ENCODE measurements at regions not wholly inside any gene's neighbourhood (a gene's known extent, or its start where the extent isn't known, plus 50 kb on each side); places are given as distances from the start of the nearest gene placed in this dataset.

- DNase-seq (ENCODE audit: low read depth), result peak; percentile 25
Measured at GRCh38 chr3:178434206-178434805, 101.9 kb upstream of the KCNMB2 start.

GRCh38 chr3:178435575-178435974 lies 100.7 kb upstream of the KCNMB2 start:
- DNase-seq (ENCODE audit: low read depth), result no peak

GRCh38 chr3:178436773-178437172 lies 99.5 kb upstream of the KCNMB2 start:
- peak; percentile 46 for DNase-seq (ENCODE audit: low read depth)

- DNase-seq (ENCODE audit: low read depth), result no peak
Measured at GRCh38 chr3:178437236-178437635, 99.0 kb upstream of the KCNMB2 start.

DNA sequence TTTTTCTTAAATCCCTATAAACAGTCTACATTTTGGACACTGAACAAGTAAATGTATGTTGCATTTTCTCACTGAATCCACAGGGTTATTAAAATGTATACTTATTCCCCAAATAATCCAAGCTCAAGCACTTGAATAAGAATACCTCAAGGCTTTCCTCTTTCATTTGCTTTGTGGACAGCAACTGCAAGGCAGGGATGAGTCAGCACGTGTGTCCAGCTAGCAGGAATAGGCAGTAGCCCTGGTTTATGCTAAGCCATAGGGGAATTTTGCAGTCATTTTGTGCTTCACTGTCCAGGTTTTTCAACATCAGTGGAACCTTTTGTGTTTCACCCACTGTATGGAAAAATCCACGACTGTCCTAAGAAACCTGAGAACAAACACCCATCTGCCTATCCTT lies 96.7 kb upstream of the KCNMB2 start:
- peak; percentile 57 for DNase-seq (ENCODE audit: low read depth)

DNA sequence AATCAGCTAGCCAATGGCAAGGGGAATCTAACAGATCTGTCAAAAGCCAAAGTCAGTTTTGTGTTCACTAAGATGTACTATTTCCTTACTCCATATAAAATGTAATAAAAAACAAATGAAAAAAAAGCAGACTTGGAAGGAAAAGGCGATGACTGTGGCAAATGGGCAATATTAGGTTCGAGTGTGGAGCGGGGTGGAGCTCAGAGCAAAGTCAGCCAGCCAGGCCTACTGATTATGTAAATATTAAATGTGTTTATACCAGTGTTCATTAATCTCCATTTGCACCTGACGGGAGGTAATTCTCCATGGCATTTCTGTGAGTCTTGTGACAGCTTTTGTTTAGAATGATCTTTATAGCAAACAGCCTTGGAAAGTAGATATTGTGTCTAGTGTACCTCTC lies 96.2 kb upstream of the KCNMB2 start:
- no peak for DNase-seq (ENCODE audit: low read depth)

DNA sequence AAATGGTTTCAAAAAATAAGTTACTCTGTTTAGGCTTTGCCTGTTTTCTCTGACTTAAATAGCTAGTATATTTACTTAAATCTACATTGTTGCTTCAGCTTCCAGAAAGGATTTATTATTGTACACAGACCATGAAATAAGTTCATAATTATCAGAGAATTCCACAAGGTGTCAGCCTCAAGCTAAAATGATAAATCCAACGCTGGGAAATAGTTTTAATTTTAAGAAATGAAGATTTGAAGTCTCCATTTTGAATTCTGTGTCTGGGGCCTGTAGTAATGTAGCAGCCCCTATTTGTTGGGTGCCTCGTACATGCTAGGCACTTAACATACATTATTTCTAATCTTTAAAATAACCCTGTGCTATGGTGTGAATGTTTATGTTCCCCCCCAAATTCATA lies 92.6 kb upstream of the KCNMB2 start:
- peak; percentile 19 for DNase-seq (ENCODE audit: low read depth)

DNA sequence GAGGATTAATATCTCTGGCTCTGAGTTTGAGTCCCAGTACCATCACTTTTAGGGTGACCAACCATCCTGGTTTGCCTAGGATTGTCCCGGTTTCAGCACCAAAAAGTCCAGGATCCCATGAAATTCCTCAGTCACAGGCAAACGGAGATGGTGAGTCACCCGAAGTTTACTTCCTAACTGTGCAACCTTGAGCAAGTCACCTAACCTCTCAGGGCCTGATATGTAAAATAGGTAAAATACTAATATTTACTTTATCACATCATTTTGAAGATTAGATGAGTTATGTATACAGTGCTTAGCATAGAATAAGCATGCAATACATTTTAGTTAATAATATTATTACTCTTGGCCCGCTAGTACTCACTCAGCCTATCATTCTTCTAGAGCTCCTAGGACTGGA lies 91.1 kb upstream of the KCNMB2 start:
- no peak for DNase-seq (ENCODE audit: low read depth)

DNA sequence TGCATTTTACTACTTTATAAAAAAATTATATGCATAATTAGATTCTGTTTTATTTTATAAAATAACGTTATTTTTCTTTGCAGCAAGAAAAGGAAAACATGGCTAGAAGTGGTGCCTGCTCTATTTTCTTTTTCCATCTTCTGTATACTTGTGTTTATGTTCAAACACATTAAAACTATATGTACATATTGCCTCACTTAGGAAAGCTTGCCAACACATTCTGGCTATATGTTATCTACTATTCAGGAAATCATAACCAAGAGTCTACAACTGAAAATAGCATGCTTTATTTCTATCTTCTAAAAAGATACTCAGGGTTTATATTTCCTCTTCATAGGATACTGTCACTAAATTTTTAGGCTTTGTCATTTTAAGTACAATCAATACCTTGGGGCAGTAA lies 90.2 kb upstream of the KCNMB2 start:
- DNase-seq (ENCODE audit: low read depth), result no peak

- DNase-seq (ENCODE audit: low read depth), result no peak
Measured at GRCh38 chr3:178450476-178450875, 85.8 kb upstream of the KCNMB2 start.

DNA sequence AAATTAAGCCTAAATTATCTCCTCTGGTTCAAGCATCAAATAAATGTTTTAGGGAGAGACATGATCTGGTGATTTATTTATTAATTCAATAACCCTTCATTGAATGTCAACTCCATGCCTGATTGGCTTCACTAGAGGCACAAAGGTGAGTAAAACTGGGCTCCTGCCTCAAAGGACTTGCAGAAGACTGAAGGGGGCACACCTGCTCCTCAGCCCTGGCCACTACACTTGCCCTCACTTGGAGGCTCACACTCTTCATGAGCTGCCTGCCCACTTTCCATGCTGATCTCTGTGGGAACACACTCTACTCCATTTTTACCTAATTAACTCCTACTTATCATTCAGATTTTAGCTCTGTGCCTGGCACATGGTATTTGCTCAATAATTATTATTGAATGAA lies 84.4 kb upstream of the KCNMB2 start:
- no peak for DNase-seq (ENCODE audit: low read depth)

DNA sequence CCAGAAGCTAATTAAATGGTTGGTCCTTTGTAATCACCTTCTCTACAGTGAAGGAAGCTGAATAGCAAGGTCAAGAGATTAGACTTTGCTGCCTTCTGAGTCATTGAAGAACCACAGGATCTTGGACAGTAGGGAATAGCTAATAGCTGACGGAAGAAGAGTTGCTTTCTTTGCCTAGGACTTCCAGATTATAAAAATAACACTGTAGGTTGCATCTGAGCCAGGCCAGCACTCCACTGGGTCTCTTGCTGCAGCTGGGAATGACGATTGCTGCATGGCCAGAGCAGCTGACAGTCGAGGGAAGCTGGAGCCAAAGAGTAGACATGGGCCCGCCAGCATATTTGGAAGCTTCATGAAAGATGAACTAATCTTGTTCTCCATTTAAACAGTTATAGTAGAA lies 81.5 kb upstream of the KCNMB2 start:
- peak; percentile 48 for DNase-seq (ENCODE audit: low read depth)

DNA sequence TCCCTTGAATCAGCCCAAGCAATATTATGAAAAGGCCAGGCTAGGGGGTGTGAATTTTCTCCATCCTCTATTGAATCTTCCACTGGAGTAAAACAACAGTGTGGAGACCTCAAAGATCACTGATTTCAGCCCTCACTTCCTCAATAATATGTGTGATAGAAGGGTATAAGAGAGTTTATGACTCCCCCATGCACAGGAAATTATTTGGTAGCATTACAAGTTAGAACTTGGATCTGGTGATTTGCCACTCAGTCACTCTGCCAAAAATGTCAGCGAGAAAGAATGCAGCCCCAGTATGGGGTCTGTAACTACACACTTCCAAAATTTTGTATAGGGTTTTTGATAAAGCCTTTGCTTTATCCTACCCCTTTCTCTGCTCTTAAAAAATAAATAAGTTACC lies 81.0 kb upstream of the KCNMB2 start:
- no peak for DNase-seq (ENCODE audit: low read depth)

DNA sequence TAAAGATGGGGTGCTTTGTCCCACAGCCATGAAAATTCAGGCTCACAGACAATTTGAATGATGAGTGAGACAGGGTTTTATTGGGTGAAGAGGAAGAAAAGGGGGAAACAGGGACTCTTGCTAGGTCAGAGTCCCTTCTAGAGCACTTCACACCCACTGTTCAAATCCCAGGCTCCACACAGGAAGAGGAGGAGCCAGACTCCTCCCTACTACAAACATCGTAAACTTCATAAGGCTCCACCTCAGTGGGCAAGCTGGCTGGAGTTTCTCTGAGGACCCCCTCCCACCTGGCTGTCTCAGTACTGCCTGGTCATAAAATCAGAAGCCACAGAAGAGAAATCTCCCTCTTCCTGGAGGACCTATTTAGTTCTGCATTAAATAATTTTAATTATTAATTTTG lies 80.3 kb upstream of the KCNMB2 start:
- no peak for DNase-seq (ENCODE audit: low read depth)

GRCh38 chr3:178456621-178457285 lies 79.5 kb upstream of the KCNMB2 start:
- DNase-seq (ENCODE audit: low read depth), result no peak

DNA sequence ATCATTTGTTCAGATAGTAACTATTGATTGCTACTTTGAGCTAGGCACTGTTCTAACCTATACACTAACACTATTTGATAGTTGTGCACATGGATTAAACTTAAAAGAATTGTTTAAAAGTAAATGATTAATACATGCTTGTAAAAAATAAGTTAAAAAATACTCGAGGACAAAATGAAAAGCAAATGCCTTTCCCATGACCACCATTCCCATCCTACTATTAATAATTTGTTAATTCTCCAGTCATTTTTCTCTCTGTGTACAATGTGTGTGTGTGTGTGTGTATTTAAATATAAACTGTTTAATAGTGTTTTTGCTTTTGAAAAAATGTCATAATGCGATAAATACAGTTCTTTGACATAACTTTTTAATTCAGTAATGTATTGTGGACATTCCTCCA lies 78.7 kb upstream of the KCNMB2 start:
- no peak for DNase-seq (ENCODE audit: low read depth)

DNA sequence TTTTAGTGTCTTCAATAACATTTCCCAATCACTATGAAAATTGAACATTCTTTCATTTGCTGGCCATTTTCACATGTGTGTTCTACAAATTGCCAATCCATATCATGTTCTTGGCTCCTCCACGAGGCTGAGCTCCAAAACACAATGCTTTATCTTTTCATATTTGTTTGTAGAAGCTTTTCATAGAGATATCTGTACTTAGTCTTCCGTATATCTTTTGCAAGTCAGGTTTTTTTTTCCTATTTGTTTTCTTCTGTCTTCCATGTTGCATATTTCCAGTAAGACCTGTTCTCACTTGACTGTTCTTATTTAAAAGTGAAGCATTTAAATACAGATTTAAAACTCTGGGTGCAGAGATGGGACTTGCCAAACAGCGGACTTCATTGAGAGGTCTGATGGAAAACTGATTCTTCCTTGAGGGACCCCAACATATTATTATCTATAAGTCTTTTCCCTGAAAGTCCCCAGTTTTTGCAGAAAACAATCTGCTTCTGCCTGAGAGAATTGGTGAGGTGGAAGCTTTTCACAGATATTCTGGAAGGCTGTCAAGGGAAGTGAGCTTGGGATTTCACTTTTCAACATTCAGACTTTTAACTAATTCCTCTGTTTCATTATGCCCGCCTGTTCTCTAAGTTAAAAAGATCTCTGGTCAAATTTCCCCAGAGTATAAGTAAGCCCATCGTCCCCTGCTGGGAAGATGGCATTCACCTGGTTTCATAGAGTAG lies 77.8 kb upstream of the KCNMB2 start:
- no peak for DNase-seq (ENCODE audit: low read depth)

GRCh38 chr3:178459038-178459410 lies 77.2 kb upstream of the KCNMB2 start:
- DNase-seq (ENCODE audit: low read depth), result no peak

DNA sequence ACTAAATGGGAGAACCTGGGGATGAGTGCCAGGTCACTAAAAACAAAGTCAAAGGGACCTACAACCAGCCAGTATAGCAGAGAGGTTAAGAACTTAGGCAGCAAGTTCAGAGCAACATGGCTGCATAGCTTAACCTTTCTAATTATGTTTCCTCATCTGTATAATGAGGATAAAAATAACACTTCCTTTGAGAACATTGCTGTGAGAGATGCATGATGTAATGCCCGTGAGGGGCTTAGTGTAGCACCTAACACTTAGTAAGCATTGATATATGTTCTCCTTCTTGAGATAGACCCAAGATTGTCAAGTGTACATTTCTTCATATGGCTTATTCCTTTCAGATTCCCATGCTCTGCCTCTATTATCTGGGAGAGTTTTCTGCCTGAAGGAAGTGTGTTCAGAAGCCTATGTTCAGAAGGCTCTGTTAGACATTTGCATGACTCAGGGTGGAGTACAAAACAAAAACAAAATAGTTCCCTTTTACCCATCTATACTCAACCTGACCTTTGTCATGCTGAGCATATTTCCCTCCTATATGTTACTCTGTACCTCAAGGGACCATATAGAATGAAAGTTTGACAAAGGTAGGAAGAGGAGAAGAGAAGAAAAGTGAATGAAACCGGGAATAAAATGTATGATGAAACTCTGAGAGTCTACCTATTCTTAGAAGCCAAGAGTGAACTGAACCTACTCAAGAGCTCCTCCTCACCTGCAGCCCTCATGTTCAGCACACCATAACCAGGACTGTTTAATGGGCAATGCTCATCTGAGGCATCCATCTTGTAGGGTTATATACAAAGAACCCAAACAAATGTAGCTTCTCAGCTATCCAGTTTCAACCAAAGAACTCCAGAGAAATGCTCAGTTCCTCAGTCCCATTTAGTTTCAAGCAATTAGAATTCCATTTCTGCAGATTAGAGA lies 70.7 kb upstream of the KCNMB2 start:
- no peak for DNase-seq (ENCODE audit: low read depth)

GRCh38 chr3:178472941-178473340 lies 63.3 kb upstream of the KCNMB2 start:
- DNase-seq (ENCODE audit: low read depth), result no peak

DNA sequence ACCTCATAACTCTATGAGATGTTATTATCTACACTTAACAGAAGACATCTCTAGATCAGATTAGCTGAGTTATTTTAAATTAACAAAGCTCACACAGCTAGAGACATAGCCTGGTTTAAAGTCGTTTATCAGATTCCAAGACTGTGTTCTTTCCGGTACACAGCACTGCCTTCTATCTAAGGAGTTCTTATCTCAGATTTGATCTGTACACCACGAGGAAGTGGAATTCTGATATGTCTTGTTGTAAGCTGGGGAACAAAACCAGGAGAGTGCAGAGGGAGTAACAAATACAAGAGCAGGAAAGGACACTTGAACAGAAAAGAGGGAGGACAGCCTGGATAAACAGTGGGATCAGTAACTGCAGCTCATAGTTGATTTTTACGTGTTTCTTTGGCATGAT lies 61.7 kb upstream of the KCNMB2 start:
- no peak for DNase-seq (ENCODE audit: low read depth)

DNA sequence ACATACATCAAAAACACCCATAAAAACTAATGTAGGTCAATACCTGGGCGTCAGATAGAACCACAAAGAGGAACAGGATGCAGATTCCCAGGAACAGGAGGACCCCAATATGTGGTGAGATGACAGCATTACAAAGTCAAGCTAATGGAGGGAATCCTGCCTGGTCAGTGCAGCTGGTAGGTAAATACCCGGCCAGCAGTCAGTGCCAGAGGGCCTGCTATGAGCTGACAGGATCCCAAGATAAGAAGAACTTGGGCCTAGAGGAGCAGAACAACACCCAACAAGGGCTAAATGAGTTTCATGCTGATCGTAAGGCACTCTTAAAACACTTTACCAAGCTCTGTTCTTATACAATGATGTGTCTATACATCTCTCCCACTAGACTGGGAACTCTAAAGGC lies 61.2 kb upstream of the KCNMB2 start:
- DNase-seq (ENCODE audit: low read depth), result no peak
